ENCODE measurements at regions not wholly inside any gene's neighbourhood (a gene's known extent, or its start where the extent isn't known, plus 50 kb on each side); places are given as distances from the start of the nearest gene placed in this dataset.

- Histone ChIP-seq H3K9ac (ENCODE audit: low read depth in 1 of 2, low read length in 2 of 2) (no peak overlapping the region), H3K4me1 (ENCODE audit: control insufficient read depth in 4 of 4, insufficient read depth in 4 of 4, low read length in 3 of 4) (peaks cover 0 to 6% (median 3%) of the 10 kb centered on the region in 4 donors), H3K27ac (ENCODE audit: low read depth in 1 of 2, low read length in 2 of 2) (no peak overlapping the region), H3K36me3 (ENCODE audit: control insufficient read depth in 4 of 4, insufficient read depth in 3 of 4, low read depth in 1 of 4, low read length in 3 of 4) (no peaks in the 10 kb centered on the region), H3K27me3 (ENCODE audit: control insufficient read depth in 4 of 4, insufficient read depth in 4 of 4, low read length in 3 of 4) (no peaks in the 10 kb centered on the region), H3K4me3 (ENCODE audit: low read depth in 1 of 3, low read length in 3 of 3) (no peak overlapping the region), H3K9me3 (ENCODE audit: control insufficient read depth in 4 of 4, low read length in 3 of 4) (no peaks in the 10 kb centered on the region)
- WGBS, result 93% methylated on average over 1 of the region's 1 CpG
- TF ChIP-seq MAX (IDR thresholded peaks at IDR 0.05) (no peak), FOXA1 (IDR thresholded peaks at IDR 0.05) (no peak), YY1 (IDR thresholded peaks at IDR 0.05) (no peak)
- DNase-seq (ENCODE audit: low spot score), result no peak
Measured at GRCh38 chr6:80610846-80611245, 504.4 kb downstream of the BCKDHB start.

- Histone ChIP-seq H3K9me3 (ENCODE audit: control insufficient read depth in 4 of 4, low read length in 3 of 4) (no peaks in the 10 kb centered on the region), H3K36me3 (ENCODE audit: control insufficient read depth in 4 of 4, insufficient read depth in 3 of 4, low read depth in 1 of 4, low read length in 3 of 4) (no peaks in the 10 kb centered on the region), H3K4me1 (ENCODE audit: control insufficient read depth in 4 of 4, insufficient read depth in 4 of 4, low read length in 3 of 4) (peaks cover 0 to 6% (median 3%) of the 10 kb centered on the region in 4 donors), H3K27me3 (ENCODE audit: control insufficient read depth in 4 of 4, insufficient read depth in 4 of 4, low read length in 3 of 4) (no peaks in the 10 kb centered on the region), H3K9ac (ENCODE audit: low read depth in 1 of 2, low read length in 2 of 2) (no peak overlapping the region), H3K27ac (ENCODE audit: low read depth in 1 of 2, low read length in 2 of 2) (no peak overlapping the region), H3K4me3 (ENCODE audit: low read depth in 1 of 3, low read length in 3 of 3) (no peak overlapping the region)
- no peak for TF ChIP-seq NR2F2 (IDR thresholded peaks at IDR 0.05)
- TF ChIP-seq HNF4G (IDR thresholded peaks at IDR 0.05), result no peak
- TF ChIP-seq ZBTB33 (IDR thresholded peaks at IDR 0.05), result no peak
- TF ChIP-seq HNF4A (conservative IDR thresholded peaks at IDR 0.05), result no peak
- no peak for TF ChIP-seq FOXA1 (IDR thresholded peaks at IDR 0.05)
- no peak for TF ChIP-seq CTCF (IDR thresholded peaks at IDR 0.05; ENCODE audit: low read depth, low read length, missing input control)
- TF ChIP-seq GABPA (IDR thresholded peaks at IDR 0.05 in 1 of 2, conservative IDR thresholded peaks at IDR 0.05 in 1 of 2), result no peak
- no peak for TF ChIP-seq FOXA2 (IDR thresholded peaks at IDR 0.05)
- TF ChIP-seq TAF1 (conservative IDR thresholded peaks at IDR 0.05), result no peak
- WGBS, result 95% methylated on average over 1 of the region's 1 CpG
- DNase-seq (ENCODE audit: low spot score), result no peak
Measured at GRCh38 chr6:80608881-80609280, 502.4 kb downstream of the BCKDHB start.

GRCh38 chr6:80607811-80608391, 501.4 kb downstream of the BCKDHB start:
- no peaks in the 10 kb centered on the region for H3K9me3 ChIP-seq (ENCODE audit: control insufficient read depth in 4 of 4, low read length in 3 of 4)
- H3K9ac ChIP-seq (ENCODE audit: low read depth in 1 of 2, low read length in 2 of 2), result no peak overlapping the region
- no peak for DNase-seq (ENCODE audit: low spot score)
- WGBS, result 77% methylated on average over 4 of the region's 4 CpGs
- no peaks in the 10 kb centered on the region for H3K27me3 ChIP-seq (ENCODE audit: control insufficient read depth in 4 of 4, insufficient read depth in 4 of 4, low read length in 3 of 4)
- no peak overlapping the region for H3K27ac ChIP-seq (ENCODE audit: low read depth in 1 of 2, low read length in 2 of 2)
- H3K4me3 ChIP-seq (ENCODE audit: low read depth in 1 of 3, low read length in 3 of 3), result no peak overlapping the region
- H3K4me1 ChIP-seq (ENCODE audit: control insufficient read depth in 4 of 4, insufficient read depth in 4 of 4, low read length in 3 of 4), result peaks cover 0 to 6% (median 3%) of the 10 kb centered on the region in 4 donors
- H3K36me3 ChIP-seq (ENCODE audit: control insufficient read depth in 4 of 4, insufficient read depth in 3 of 4, low read depth in 1 of 4, low read length in 3 of 4), result no peaks in the 10 kb centered on the region
- peak in 1 of 2 donors; percentile 43 for TF ChIP-seq JUND (IDR thresholded peaks at IDR 0.05)
- TF ChIP-seq ATF3 (IDR thresholded peaks at IDR 0.05), result no peak
- TF ChIP-seq EGR1 (IDR thresholded peaks at IDR 0.05; ENCODE audit: low read depth in 2 of 2), result no peak
- TF ChIP-seq FOXA1 (IDR thresholded peaks at IDR 0.05), result peak; percentile 43
- peak; percentile 36 to 61 for TF ChIP-seq HNF4A (conservative IDR thresholded peaks at IDR 0.05)
- peak; percentile 61 for TF ChIP-seq ZBTB33 (IDR thresholded peaks at IDR 0.05)
- TF ChIP-seq CTCF (IDR thresholded peaks at IDR 0.05; ENCODE audit: low read depth, low read length, missing input control), result no peak
- TF ChIP-seq RXRA (IDR thresholded peaks at IDR 0.05), result peak; percentile 19 to 70
